SK-N-SH (cell line): ENCODE measurements at regions not wholly inside any gene's neighbourhood (a gene's known extent, or its start where the extent isn't known, plus 50 kb on each side); places are given as distances from the start of the nearest gene placed in this dataset.

Experiments used
- ELF1 ChIP-seq: IDR thresholded peaks from 2 replicates; pipeline ENCODE4 v1.4.0; 2012
- GABPA ChIP-seq: IDR thresholded peaks from 2 replicates; pipeline ENCODE4 v1.4.0; 2012; ENCODE audit warnings: low read depth, mild to moderate bottlenecking
- JUND ChIP-seq: IDR thresholded peaks from 2 replicates; pipeline ENCODE4 v1.4.0; 2012
- NFIC ChIP-seq: IDR thresholded peaks from 2 replicates; pipeline ENCODE4 v1.4.0; 2012; ENCODE audit warnings: borderline replicate concordance
- TAF1 ChIP-seq: IDR thresholded peaks from 2 replicates; pipeline ENCODE4 v1.6.1; 2012; ENCODE audit warnings: low read depth, mild to moderate bottlenecking, low read length, moderate library complexity, borderline replicate concordance
- TEAD4 ChIP-seq: IDR thresholded peaks from 2 replicates; pipeline ENCODE4 v1.4.0; 2012; ENCODE audit warnings: mild to moderate bottlenecking, borderline replicate concordance; ENCODE audit not compliant: insufficient read depth
- TF ChIP-seq, protein P1 (sequence below): fragments of 200-600 bp; sonication (generic); IDR thresholded peaks from 2 replicates; pipeline ENCODE4 v1.6.1; 2017; ENCODE audit warnings: antibody characterized with exemption, mild to moderate bottlenecking, moderate library complexity
- TF ChIP-seq, protein P2 (sequence below): IDR thresholded peaks from 2 replicates; pipeline ENCODE4; 2012
- TF ChIP-seq, protein P3 (sequence below): fragments of 150-350 bp; IDR thresholded peaks from 2 replicates; pipeline ENCODE4 v1.6.1; 2016; ENCODE audit warnings: mild to moderate bottlenecking, low read depth, low read length

GRCh38 chr12:127621366-127621765 is 645.6 kb upstream of the TMEM132C start:
- TF ChIP-seq, protein P1, sequence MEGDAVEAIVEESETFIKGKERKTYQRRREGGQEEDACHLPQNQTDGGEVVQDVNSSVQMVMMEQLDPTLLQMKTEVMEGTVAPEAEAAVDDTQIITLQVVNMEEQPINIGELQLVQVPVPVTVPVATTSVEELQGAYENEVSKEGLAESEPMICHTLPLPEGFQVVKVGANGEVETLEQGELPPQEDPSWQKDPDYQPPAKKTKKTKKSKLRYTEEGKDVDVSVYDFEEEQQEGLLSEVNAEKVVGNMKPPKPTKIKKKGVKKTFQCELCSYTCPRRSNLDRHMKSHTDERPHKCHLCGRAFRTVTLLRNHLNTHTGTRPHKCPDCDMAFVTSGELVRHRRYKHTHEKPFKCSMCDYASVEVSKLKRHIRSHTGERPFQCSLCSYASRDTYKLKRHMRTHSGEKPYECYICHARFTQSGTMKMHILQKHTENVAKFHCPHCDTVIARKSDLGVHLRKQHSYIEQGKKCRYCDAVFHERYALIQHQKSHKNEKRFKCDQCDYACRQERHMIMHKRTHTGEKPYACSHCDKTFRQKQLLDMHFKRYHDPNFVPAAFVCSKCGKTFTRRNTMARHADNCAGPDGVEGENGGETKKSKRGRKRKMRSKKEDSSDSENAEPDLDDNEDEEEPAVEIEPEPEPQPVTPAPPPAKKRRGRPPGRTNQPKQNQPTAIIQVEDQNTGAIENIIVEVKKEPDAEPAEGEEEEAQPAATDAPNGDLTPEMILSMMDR = no peak
- no peak for TF ChIP-seq TEAD4
- TF ChIP-seq, protein P2, sequence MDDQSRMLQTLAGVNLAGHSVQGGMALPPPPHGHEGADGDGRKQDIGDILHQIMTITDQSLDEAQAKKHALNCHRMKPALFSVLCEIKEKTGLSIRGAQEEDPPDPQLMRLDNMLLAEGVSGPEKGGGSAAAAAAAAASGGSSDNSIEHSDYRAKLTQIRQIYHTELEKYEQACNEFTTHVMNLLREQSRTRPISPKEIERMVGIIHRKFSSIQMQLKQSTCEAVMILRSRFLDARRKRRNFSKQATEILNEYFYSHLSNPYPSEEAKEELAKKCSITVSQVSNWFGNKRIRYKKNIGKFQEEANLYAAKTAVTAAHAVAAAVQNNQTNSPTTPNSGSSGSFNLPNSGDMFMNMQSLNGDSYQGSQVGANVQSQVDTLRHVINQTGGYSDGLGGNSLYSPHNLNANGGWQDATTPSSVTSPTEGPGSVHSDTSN = no peak
- no peak for TF ChIP-seq GABPA
- TF ChIP-seq, protein P3, sequence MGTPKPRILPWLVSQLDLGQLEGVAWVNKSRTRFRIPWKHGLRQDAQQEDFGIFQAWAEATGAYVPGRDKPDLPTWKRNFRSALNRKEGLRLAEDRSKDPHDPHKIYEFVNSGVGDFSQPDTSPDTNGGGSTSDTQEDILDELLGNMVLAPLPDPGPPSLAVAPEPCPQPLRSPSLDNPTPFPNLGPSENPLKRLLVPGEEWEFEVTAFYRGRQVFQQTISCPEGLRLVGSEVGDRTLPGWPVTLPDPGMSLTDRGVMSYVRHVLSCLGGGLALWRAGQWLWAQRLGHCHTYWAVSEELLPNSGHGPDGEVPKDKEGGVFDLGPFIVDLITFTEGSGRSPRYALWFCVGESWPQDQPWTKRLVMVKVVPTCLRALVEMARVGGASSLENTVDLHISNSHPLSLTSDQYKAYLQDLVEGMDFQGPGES = no peak
- TF ChIP-seq NFIC = no peak
- TF ChIP-seq JUND = no peak
- TF ChIP-seq TAF1 = no peak
- TF ChIP-seq ELF1 = no peak
